K562 (cell line): ENCODE measurements at regions not wholly inside any gene's neighbourhood (a gene's known extent, or its start where the extent isn't known, plus 50 kb on each side); places are given as distances from the start of the nearest gene placed in this dataset.

Source experiments
- ATAC-seq: fragments of 200-7000 bp; cut with Tn5 transposase; 3 replicates; pipeline ENCODE4 v1.9.1; 2020; ENCODE audit warnings: moderate library complexity
- BruUV-seq: library from RNA; stranded (reverse); fragments of 400-500 nt; replicated peaks from 2 replicates; lab custom pipeline; 2021; lab: Mats Ljungman, UMichigan
- CTCF ChIA-PET: fragments of 300-600 bp; formaldehyde crosslinking; extraction: SDS; loops from one replicate; lab custom pipeline; 2021; ENCODE audit warnings: low intra/inter-chr PET ratio; lab: Yijun Ruan, JAX
- POLR2A ChIA-PET: fragments of 300-600, 350-650 bp; sonication (Branson Sonifier 250); formaldehyde crosslinking; extraction: SDS; loops from one replicate; lab custom pipeline; 2021; ENCODE audit warnings: antibody characterized with exemption, inconsistent platforms; lab: Yijun Ruan, JAX
- DNase-seq, 4 experiments: peaks; one replicate each; pipeline versions ENCODE4 v3.0.0 to v3.0.0-alpha.2; 2011 to 2018; ENCODE audit warnings: low spot score in 3 of 4, mixed read lengths in 3 of 4; ENCODE audit errors: extremely low read depth in 1 of 4
- FAIRE-seq: peaks from 2 replicates; lab custom pipeline; 2011; peaks lifted over from hg19 to GRCh38; lab: Jason Lieb, UNC
- H2AFZ ChIP-seq: 2 replicates; pipeline ENCODE4 v1.6.0; 2011; ENCODE audit warnings: low read depth, low read length, control low read depth, inconsistent platforms
- H3K27ac ChIP-seq: fragments of 200-600 bp; 3 replicates; pipeline ENCODE4 v1.8.0; 2011; ENCODE audit warnings: low read depth, mild to moderate bottlenecking, control low read depth, inconsistent platforms, low read length, moderate library complexity, mixed read lengths; ENCODE audit errors: extremely low read depth
- H3K27me3 ChIP-seq, 2 experiments: fragments of 300-600 bp in 1 of 2; 2 replicates in 1 of 2; 3 replicates in 1 of 2; pipeline versions ENCODE4 v1.6.0 to v1.8.0; 2011; ENCODE audit warnings: inconsistent platforms in 2 of 2, low read length in 2 of 2, mild to moderate bottlenecking in 1 of 2, mixed read lengths in 1 of 2, moderate library complexity in 1 of 2; ENCODE audit not compliant: control insufficient read depth in 2 of 2, insufficient read depth in 2 of 2
- H3K36me3 ChIP-seq: fragments of 300-600 bp; 3 replicates; pipeline ENCODE4 v1.8.0; 2011; ENCODE audit warnings: mild to moderate bottlenecking, low read length, inconsistent platforms; ENCODE audit not compliant: control insufficient read depth, insufficient read depth
- H3K4me1 ChIP-seq, 2 experiments: fragments of 200-600 bp in 1 of 2; replicated peaks in 1 of 2; 2 replicates in 1 of 2; 3 replicates in 1 of 2; pipeline versions ENCODE4 v1.5.1 to v1.8.0; 2011; ENCODE audit warnings: inconsistent platforms in 2 of 2, low read length in 2 of 2, mild to moderate bottlenecking in 1 of 2, mixed read lengths in 1 of 2, moderate library complexity in 1 of 2; ENCODE audit not compliant: control insufficient read depth in 2 of 2, insufficient read depth in 2 of 2
- H3K4me2 ChIP-seq: 2 replicates; pipeline ENCODE4 v1.6.1; 2011; ENCODE audit warnings: low read length, control low read depth, inconsistent platforms, mixed read lengths; ENCODE audit not compliant: insufficient read depth
- H3K4me3 ChIP-seq: fragments of 200-600 bp; sonication (generic), shearing (Covaris generic); 2 replicates; pipeline ENCODE4 v1.5.1; 2016; ENCODE audit warnings: control low read depth, inconsistent platforms
- H3K79me2 ChIP-seq: fragments of 200-600 bp; 3 replicates; pipeline ENCODE4 v1.8.0; 2011; ENCODE audit warnings: low read length, inconsistent platforms; ENCODE audit not compliant: control insufficient read depth, insufficient read depth
- H3K9ac ChIP-seq, 2 experiments: 2 replicates each; pipeline versions ENCODE4 v1.6.0 to v1.6.1; 2011; ENCODE audit warnings: low read depth in 2 of 2, low read length in 2 of 2, control low read depth in 1 of 2, inconsistent platforms in 1 of 2, mild to moderate bottlenecking in 1 of 2, mixed read lengths in 1 of 2; ENCODE audit not compliant: insufficient read depth in 1 of 2
- H3K9me1 ChIP-seq: one replicate; pipeline ENCODE4 v1.6.0; 2011; ENCODE audit warnings: inconsistent platforms, mild to moderate bottlenecking, low read length, moderate library complexity; ENCODE audit not compliant: control insufficient read depth, insufficient read depth
- H3K9me3 ChIP-seq: replicated peaks from 2 replicates; pipeline ENCODE4 v1.5.1; 2011; ENCODE audit warnings: low read depth, low read length, inconsistent platforms; ENCODE audit not compliant: control insufficient read depth, insufficient read depth
- H4K20me1 ChIP-seq: replicated peaks from 2 replicates; pipeline ENCODE4 v1.6.1; 2011; ENCODE audit warnings: low read length, inconsistent platforms, mixed read lengths; ENCODE audit not compliant: control insufficient read depth, insufficient read depth
- ARHGAP35 ChIP-seq: fragments of 450-650 bp; IDR thresholded peaks from 2 replicates; pipeline ENCODE4 v1.6.1; 2018; ENCODE audit not compliant: partially characterized antibody
- ATF7 ChIP-seq: fragments of 450-650 bp; IDR thresholded peaks from 2 replicates; pipeline ENCODE4 v1.7.1; 2014; ENCODE audit warnings: mild to moderate bottlenecking, moderate library complexity
- HBP1 ChIP-seq: fragments of 450-650 bp; formaldehyde crosslinking; IDR thresholded peaks from 2 replicates; pipeline ENCODE4 v1.4.0; 2022; ENCODE audit warnings: missing genetic modification characterization
- HDGF ChIP-seq: fragments of 450-650 bp; IDR thresholded peaks from 2 replicates; pipeline ENCODE4 v1.6.1; 2016
- LARP7 ChIP-seq: fragments of 450-650 bp; IDR thresholded peaks from 2 replicates; pipeline ENCODE4 v1.6.1; 2016
- PHB2 ChIP-seq: fragments of 450-650 bp; IDR thresholded peaks from 2 replicates; pipeline ENCODE4 v1.6.1; 2017; ENCODE audit warnings: low read depth
- SUPT5H ChIP-seq: fragments of 450-650 bp; IDR thresholded peaks from 2 replicates; pipeline ENCODE4 v1.6.1; 2016
- TCFL5 ChIP-seq: fragments of 250-450 bp; sonication (Bioruptor Pico); conservative IDR thresholded peaks from 2 replicates; pipeline ENCODE4 v1.6.1; 2021; ENCODE audit warnings: mild to moderate bottlenecking, moderate library complexity, matching md5 sums
- THRAP3 ChIP-seq: fragments of 450-650 bp; IDR thresholded peaks from 2 replicates; pipeline ENCODE4 v1.6.1; 2016; ENCODE audit warnings: mild to moderate bottlenecking, inconsistent platforms, borderline replicate concordance
- ZBTB26 ChIP-seq: fragments of 450-650 bp; formaldehyde crosslinking; IDR thresholded peaks from 2 replicates; pipeline ENCODE4 v1.4.0; 2022; ENCODE audit warnings: missing genetic modification characterization
- WGBS: fragments of 100-300 bp; shearing (Covaris generic); methylation state at CpG from one replicate; pipeline ENCODE4 v1.1.6; 2016; ENCODE audit warnings: low coverage, mixed read lengths; ENCODE audit not compliant: insufficient coverage; ENCODE audit errors: missing lambda C conversion rate; 5-methylcytosine and 5-hydroxymethylcytosine counted together
- in situ Hi-C: fragments of 300-500 bp; cut with MboI; formaldehyde crosslinking; loops from 4 replicates; pipeline ENCODE4 v1.15.0; 2018; ENCODE audit warnings: inconsistent platforms, mixed read lengths
- intact Hi-C: fragments of 100-400 bp; cut with micrococcal nuclease; formaldehyde crosslinking; loops from 2 replicates; pipeline ENCODE4 v1.14.2; 2022
- TF ChIP-seq, protein P1 (sequence below): IDR thresholded peaks from 2 replicates; pipeline ENCODE4 v1.6.1; 2016; ENCODE audit warnings: missing genetic modification characterization, missing compliant biosample characterization

- Histone ChIP-seq H3K9ac (0 out of 4 replicates have a peak overlapping the region, but pooled peaks of 1 of the 2 experiments have one; percentile 27), H3K9me1 (no peaks in the 10 kb centered on the region), H4K20me1 (peaks cover 20% of the 10 kb centered on the region), H3K4me2 (no peak overlapping the region), H3K27ac (no peak overlapping the region), H3K27me3 (no peaks in the 10 kb centered on the region), H2AFZ (no peak overlapping the region), H3K9me3 (no peaks in the 10 kb centered on the region), H3K36me3 (peaks cover 74% of the 10 kb centered on the region), H3K79me2 (peaks cover 82% of the 10 kb centered on the region), H3K4me1 (peaks cover 2 to 16% of the 10 kb centered on the region in 2 experiments; a peak in 3 of 5 replicates), H3K4me3 (no peak overlapping the region)
- WGBS, result 77% methylated on average over 3 of the region's 3 CpGs
- TF ChIP-seq LARP7, result 0 out of 2 replicates have a peak, but pooled peaks have one; percentile 30
- TF ChIP-seq ZBTB26, result 0 out of 2 replicates have a peak, but pooled peaks have one; percentile 12
- 0 out of 2 replicates have a peak, but pooled peaks have one; percentile 29 for TF ChIP-seq HDGF
- TF ChIP-seq TCFL5 (CRISPR knock-in tag), result no peak
- TF ChIP-seq PHB2, result 0 out of 2 replicates have a peak, but pooled peaks have one; percentile 46
- TF ChIP-seq, protein P1, sequence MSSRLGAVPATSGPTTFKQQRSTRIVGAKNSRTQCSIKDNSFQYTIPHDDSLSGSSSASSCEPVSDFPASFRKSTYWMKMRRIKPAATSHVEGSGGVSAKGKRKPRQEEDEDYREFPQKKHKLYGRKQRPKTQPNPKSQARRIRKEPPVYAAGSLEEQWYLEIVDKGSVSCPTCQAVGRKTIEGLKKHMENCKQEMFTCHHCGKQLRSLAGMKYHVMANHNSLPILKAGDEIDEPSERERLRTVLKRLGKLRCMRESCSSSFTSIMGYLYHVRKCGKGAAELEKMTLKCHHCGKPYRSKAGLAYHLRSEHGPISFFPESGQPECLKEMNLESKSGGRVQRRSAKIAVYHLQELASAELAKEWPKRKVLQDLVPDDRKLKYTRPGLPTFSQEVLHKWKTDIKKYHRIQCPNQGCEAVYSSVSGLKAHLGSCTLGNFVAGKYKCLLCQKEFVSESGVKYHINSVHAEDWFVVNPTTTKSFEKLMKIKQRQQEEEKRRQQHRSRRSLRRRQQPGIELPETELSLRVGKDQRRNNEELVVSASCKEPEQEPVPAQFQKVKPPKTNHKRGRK, result peak; percentile 96
- TF ChIP-seq ATF7, result no peak
- 0 out of 2 replicates have a peak, but pooled peaks have one; percentile 13 for TF ChIP-seq HBP1
- peak; percentile 56 for TF ChIP-seq SUPT5H
- peak; percentile 24; the same call in 1 of the 2 replicates for TF ChIP-seq THRAP3
- TF ChIP-seq ARHGAP35, result peak; percentile 26
- FAIRE-seq, result no peak
- no TSS peak for BruUV-seq
- ChIA-PET POLR2A (no interaction called here), CTCF (interaction anchor here (0.6 to 2.3 kb wide), 9 partner anchors 24 to 1129 kb away, joined by 3 to 24 read pairs (median 3); no protein-coding TSS in a partner anchor)
- in situ Hi-C loops, result loop anchor here (5.0 kb wide), 2 partner anchors 167 to 247 kb away; no protein-coding TSS in a partner anchor
- no peak for DNase-seq
- intact Hi-C loops, result loop anchor here (1.0 to 10.0 kb wide), 3 partner anchors 168 to 409 kb away; no protein-coding TSS in a partner anchor
- no peak for ATAC-seq
Observed at GRCh38 chr19:28465371-28466086, 747.4 kb downstream of the UQCRFS1 start.
